ENCODE measurements at regions not wholly inside any gene's neighbourhood (a gene's known extent, or its start where the extent isn't known, plus 50 kb on each side); places are given as distances from the start of the nearest gene placed in this dataset.

DNA sequence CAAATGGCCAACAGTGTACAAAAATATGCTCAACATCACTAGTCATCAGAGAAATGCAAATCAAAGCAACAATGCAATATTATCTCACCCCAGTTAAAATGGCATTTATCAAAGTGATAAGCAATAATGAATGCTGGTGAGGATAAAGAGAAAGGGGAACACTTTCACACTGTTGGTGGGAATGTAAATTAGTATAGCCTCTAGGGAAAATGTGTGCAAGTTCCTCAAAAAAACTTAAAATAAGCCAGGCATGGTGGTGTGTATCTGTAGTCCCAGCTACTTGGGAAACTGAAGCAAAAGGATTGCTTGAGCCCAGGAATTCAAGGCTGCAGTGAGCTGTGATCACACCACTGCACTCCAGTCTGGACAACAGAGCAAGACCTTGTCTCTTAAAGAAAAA is 572.1 kb downstream of the NLGN4X start:
- no peak overlapping the region for H3K9ac ChIP-seq
- no peak overlapping the region for H3K4me2 ChIP-seq (ENCODE audit: low read length)
- no peaks in the 10 kb centered on the region for H3K27me3 ChIP-seq (ENCODE audit: control insufficient read depth, insufficient read depth, low read length)
- H3K36me3 ChIP-seq (ENCODE audit: control insufficient read depth, insufficient read depth, low read length), result no peaks in the 10 kb centered on the region
- H3K9me3 ChIP-seq (ENCODE audit: control insufficient read depth, low read length), result no peaks in the 10 kb centered on the region
- TF ChIP-seq, protein P1, sequence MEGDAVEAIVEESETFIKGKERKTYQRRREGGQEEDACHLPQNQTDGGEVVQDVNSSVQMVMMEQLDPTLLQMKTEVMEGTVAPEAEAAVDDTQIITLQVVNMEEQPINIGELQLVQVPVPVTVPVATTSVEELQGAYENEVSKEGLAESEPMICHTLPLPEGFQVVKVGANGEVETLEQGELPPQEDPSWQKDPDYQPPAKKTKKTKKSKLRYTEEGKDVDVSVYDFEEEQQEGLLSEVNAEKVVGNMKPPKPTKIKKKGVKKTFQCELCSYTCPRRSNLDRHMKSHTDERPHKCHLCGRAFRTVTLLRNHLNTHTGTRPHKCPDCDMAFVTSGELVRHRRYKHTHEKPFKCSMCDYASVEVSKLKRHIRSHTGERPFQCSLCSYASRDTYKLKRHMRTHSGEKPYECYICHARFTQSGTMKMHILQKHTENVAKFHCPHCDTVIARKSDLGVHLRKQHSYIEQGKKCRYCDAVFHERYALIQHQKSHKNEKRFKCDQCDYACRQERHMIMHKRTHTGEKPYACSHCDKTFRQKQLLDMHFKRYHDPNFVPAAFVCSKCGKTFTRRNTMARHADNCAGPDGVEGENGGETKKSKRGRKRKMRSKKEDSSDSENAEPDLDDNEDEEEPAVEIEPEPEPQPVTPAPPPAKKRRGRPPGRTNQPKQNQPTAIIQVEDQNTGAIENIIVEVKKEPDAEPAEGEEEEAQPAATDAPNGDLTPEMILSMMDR (IDR thresholded peaks at IDR 0.05), result no peak
- H3K79me2 ChIP-seq, result no peaks in the 10 kb centered on the region
- H3K4me1 ChIP-seq, result no peaks in the 10 kb centered on the region
- H3K4me3 ChIP-seq (ENCODE audit: low read depth, low read length), result no peak overlapping the region
- no peak overlapping the region for H3K27ac ChIP-seq
- H2AFZ ChIP-seq, result no peak overlapping the region

DNA sequence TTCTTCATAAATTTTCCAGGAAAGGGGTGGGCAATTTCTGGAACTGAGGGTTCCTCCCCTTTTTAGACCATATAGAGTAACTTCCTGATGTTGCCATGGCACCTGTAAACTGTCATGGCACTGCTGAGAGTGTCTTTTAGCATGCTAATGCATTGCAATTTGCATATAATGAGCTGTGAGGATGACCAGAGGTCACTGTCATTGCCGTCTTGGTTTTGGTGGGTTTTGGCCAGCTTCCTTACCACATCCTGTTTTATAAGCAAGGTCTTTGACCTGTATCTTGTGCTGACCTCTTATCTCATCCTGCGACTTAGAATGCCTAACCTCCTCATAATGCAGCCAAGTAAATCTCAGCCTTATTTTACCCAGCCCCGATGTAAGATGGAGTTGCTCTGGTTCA is 577.8 kb downstream of the NLGN4X start:
- H3K4me2 ChIP-seq (ENCODE audit: low read length), result no peak overlapping the region
- no peaks in the 10 kb centered on the region for H3K36me3 ChIP-seq (ENCODE audit: control insufficient read depth, insufficient read depth, low read length)
- no peak overlapping the region for H3K27ac ChIP-seq
- H2AFZ ChIP-seq, result no peak overlapping the region
- TF ChIP-seq, protein P1 (IDR thresholded peaks at IDR 0.05), result no peak
- H3K9me3 ChIP-seq (ENCODE audit: control insufficient read depth, low read length), result no peaks in the 10 kb centered on the region
- no peak overlapping the region for H3K9ac ChIP-seq
- no peaks in the 10 kb centered on the region for H3K4me1 ChIP-seq
- no peak overlapping the region for H3K4me3 ChIP-seq (ENCODE audit: low read depth, low read length)
- no peaks in the 10 kb centered on the region for H3K79me2 ChIP-seq
- no peaks in the 10 kb centered on the region for H3K27me3 ChIP-seq (ENCODE audit: control insufficient read depth, insufficient read depth, low read length)

DNA sequence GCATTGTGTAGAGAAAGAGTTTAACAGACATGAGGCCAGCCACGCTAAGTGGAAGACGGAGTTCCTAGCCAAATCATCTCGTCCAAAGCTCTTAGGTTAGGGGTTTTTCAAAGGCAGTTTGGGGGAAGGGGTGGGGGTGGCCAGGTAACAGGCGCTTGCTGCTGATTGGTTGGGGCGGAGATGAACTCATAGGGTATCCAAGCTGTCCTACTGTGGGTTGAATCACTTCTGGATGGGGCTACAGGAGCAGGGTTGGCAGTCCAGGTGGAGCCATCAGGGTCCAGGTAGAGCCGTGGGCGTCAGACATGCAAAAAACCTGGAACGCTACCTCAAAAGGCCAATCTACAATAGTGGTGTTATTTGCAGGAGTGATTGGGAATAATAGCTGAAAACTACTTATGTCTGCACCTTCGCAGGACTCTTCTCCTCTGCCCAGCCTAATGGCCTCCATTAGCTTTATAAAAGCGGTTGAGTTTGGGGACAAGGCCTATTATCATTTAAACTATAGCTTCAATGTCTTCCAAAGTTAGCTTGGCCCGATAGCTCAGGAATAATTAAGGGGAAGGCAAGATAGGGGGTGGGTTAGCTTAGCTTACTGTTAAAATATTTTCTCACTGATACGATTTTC is 579.6 kb downstream of the NLGN4X start:
- Histone ChIP-seq H3K27ac (no peak overlapping the region), H3K4me3 (ENCODE audit: low read depth, low read length) (no peak overlapping the region), H3K9ac (no peak overlapping the region), H3K36me3 (ENCODE audit: control insufficient read depth, insufficient read depth, low read length) (no peaks in the 10 kb centered on the region), H2AFZ (no peak overlapping the region), H3K27me3 (ENCODE audit: control insufficient read depth, insufficient read depth, low read length) (no peaks in the 10 kb centered on the region), H3K9me3 (ENCODE audit: control insufficient read depth, low read length) (no peaks in the 10 kb centered on the region), H3K4me2 (ENCODE audit: low read length) (no peak overlapping the region), H3K79me2 (no peaks in the 10 kb centered on the region), H3K4me1 (no peaks in the 10 kb centered on the region)
- TF ChIP-seq, protein P1 (IDR thresholded peaks at IDR 0.05), result no peak

DNA sequence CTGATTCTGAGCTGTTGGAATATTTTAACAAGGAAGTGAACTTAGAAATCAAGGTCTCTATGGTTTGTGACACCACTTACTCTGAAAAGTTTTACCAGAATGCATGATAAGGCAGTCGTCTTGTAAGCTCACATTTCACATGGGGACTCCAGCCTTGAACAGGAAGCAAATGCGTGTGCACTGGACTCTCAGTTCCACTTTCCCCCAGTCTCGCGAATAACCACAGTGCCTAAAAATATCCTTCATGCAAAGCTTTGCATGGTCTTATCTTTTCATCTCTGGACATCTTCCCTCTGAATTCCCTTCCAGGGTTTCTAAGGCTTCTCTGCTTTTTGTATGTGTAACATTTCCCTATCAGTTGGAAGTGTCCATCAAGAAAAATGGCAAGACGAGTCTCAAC is 581.8 kb downstream of the NLGN4X start:
- Histone ChIP-seq H3K4me3 (ENCODE audit: low read depth, low read length) (no peak overlapping the region), H3K27ac (no peak overlapping the region), H3K9me3 (ENCODE audit: control insufficient read depth, low read length) (no peaks in the 10 kb centered on the region), H3K27me3 (ENCODE audit: control insufficient read depth, insufficient read depth, low read length) (no peaks in the 10 kb centered on the region), H2AFZ (no peak overlapping the region), H3K36me3 (ENCODE audit: control insufficient read depth, insufficient read depth, low read length) (no peaks in the 10 kb centered on the region), H3K4me1 (no peaks in the 10 kb centered on the region), H3K9ac (no peak overlapping the region), H3K79me2 (no peaks in the 10 kb centered on the region), H3K4me2 (ENCODE audit: low read length) (no peak overlapping the region)
- TF ChIP-seq, protein P1 (IDR thresholded peaks at IDR 0.05), result no peak

DNA sequence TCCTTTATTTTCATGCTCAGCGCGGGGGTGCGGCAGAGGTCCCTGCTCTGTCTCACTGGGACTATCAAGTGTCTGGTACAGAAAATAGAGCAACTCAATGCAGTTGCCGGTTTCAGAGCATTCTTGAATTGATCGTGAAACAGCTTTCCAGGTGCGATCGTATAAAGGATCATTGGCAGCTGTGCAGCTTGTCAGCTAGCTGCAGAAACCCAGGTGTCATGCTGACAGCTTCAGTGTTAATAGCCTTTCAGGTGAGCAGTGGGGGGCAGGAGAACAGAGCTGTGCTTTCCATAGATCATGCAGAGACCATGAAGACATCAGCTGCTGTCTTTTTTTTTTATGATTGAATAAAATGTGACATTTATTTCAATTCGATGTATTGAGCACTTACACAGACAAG is 583.9 kb downstream of the NLGN4X start:
- Histone ChIP-seq H2AFZ (no peak overlapping the region), H3K36me3 (ENCODE audit: control insufficient read depth, insufficient read depth, low read length) (no peaks in the 10 kb centered on the region), H3K27me3 (ENCODE audit: control insufficient read depth, insufficient read depth, low read length) (no peaks in the 10 kb centered on the region), H3K79me2 (no peaks in the 10 kb centered on the region), H3K27ac (no peak overlapping the region), H3K4me3 (ENCODE audit: low read depth, low read length) (no peak overlapping the region), H3K9me3 (ENCODE audit: control insufficient read depth, low read length) (no peaks in the 10 kb centered on the region), H3K9ac (no peak overlapping the region), H3K4me1 (no peaks in the 10 kb centered on the region), H3K4me2 (ENCODE audit: low read length) (no peak overlapping the region)
- TF ChIP-seq, protein P1 (IDR thresholded peaks at IDR 0.05), result no peak

Measured in parathyroid adenoma (tissue), 2 donors.